ENCODE measurements at regions not wholly inside any gene's neighbourhood (a gene's known extent, or its start where the extent isn't known, plus 50 kb on each side); places are given as distances from the start of the nearest gene placed in this dataset.
"Not testable (repeated sequence)": the region's sequence is repeated elsewhere in the genome, so short reads cannot be mapped to it uniquely, and the experiment has no call there.

DNA sequence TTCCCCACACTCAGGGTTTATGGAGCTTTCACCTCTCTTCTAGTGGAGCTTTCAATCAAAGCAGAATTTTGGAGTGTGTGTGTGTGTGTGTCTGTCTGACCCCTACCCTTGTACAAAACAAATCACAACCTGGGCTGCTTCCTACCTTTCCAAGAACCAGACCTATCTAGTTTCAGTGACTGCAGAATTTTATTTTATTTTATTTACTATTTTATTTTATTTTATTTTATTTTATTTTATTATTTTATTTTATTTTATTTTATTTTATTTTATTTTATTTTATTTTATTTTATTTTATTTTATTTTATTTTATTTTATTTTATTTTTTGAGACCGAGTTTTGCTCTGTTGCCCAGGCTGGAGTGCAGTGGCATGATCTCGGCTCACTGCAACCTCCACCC is 151.6 kb upstream of the SEMA6A start:
- TF ChIP-seq, protein P1, sequence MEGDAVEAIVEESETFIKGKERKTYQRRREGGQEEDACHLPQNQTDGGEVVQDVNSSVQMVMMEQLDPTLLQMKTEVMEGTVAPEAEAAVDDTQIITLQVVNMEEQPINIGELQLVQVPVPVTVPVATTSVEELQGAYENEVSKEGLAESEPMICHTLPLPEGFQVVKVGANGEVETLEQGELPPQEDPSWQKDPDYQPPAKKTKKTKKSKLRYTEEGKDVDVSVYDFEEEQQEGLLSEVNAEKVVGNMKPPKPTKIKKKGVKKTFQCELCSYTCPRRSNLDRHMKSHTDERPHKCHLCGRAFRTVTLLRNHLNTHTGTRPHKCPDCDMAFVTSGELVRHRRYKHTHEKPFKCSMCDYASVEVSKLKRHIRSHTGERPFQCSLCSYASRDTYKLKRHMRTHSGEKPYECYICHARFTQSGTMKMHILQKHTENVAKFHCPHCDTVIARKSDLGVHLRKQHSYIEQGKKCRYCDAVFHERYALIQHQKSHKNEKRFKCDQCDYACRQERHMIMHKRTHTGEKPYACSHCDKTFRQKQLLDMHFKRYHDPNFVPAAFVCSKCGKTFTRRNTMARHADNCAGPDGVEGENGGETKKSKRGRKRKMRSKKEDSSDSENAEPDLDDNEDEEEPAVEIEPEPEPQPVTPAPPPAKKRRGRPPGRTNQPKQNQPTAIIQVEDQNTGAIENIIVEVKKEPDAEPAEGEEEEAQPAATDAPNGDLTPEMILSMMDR (IDR thresholded peaks at IDR 0.05; ENCODE audit: extremely low read depth in 1 of 2, insufficient read depth in 1 of 2, low read depth in 1 of 2, low read length in 2 of 2) = not testable (repeated sequence)
- TF ChIP-seq EZH2 (IDR thresholded peaks at IDR 0.05; ENCODE audit: borderline replicate concordance, low read depth, low read length, severe bottlenecking); MAX (IDR thresholded peaks at IDR 0.05; ENCODE audit: insufficient read depth, insufficient read length); MYC (IDR thresholded peaks at IDR 0.05; ENCODE audit: low read depth, low read length); POLR2A (IDR thresholded peaks at IDR 0.05; ENCODE audit: low read depth, low read length); POLR2AphosphoS5 (IDR thresholded peaks at IDR 0.05; ENCODE audit: insufficient read depth, low read depth, low read length); JUN (IDR thresholded peaks at IDR 0.05; ENCODE audit: borderline replicate concordance, insufficient read depth, insufficient read length, low read depth); GATA2 (IDR thresholded peaks at IDR 0.05; ENCODE audit: insufficient read depth, insufficient read length, low read depth, low read length); FOS (IDR thresholded peaks at IDR 0.05; ENCODE audit: borderline replicate concordance, insufficient read depth, low read length): not testable (repeated sequence)
